NCI-H2029 (cell line): ENCODE measurements at regions not wholly inside any gene's neighbourhood (a gene's known extent, or its start where the extent isn't known, plus 50 kb on each side); places are given as distances from the start of the nearest gene placed in this dataset.
"Not testable (repeated sequence)": the region's sequence is repeated elsewhere in the genome, so short reads cannot be mapped to it uniquely, and the experiment has no call there.

Experiments used
- DNase-seq: peaks from one replicate; lab custom pipeline; 2025; lab: John Stamatoyannopoulos, UW

GRCh38 chr5:159593518-159594073 is 263.3 kb upstream of the IL12B start:
- no peak for DNase-seq

- not testable (repeated sequence) for DNase-seq
These were observed 265.3 kb upstream of the IL12B start for GRCh38 chr5:159595561-159595960.

- no peak for DNase-seq
These were observed 270.9 kb upstream of the IL12B start for GRCh38 chr5:159601216-159601615.

GRCh38 chr5:159602434-159602833 is 272.1 kb upstream of the IL12B start:
- no peak for DNase-seq

- DNase-seq = no peak
These were observed 275.3 kb upstream of the IL12B start for GRCh38 chr5:159605585-159605984.

GRCh38 chr5:159609359-159609758 is 279.1 kb upstream of the IL12B start:
- no peak for DNase-seq

GRCh38 chr5:159610966-159611579 is 280.8 kb upstream of the IL12B start:
- no peak for DNase-seq

GRCh38 chr5:159616952-159617351 is 286.7 kb upstream of the IL12B start:
- no peak for DNase-seq

GRCh38 chr5:159619826-159620225 is 289.5 kb upstream of the IL12B start:
- DNase-seq = no peak

GRCh38 chr5:159620853-159621540 is 290.7 kb upstream of the IL12B start:
- DNase-seq = no peak

- no peak for DNase-seq
These were observed 287.6 kb upstream of the ADRA1B start for GRCh38 chr5:159628703-159629102.

GRCh38 chr5:159629158-159629557 is 287.1 kb upstream of the ADRA1B start:
- no peak for DNase-seq

GRCh38 chr5:159630545-159630944 is 285.7 kb upstream of the ADRA1B start:
- no peak for DNase-seq

- no peak for DNase-seq
These were observed 285.3 kb upstream of the ADRA1B start for GRCh38 chr5:159631001-159631400.

- no peak for DNase-seq
These were observed 283.4 kb upstream of the ADRA1B start for GRCh38 chr5:159632866-159633265.

GRCh38 chr5:159638481-159638880 is 277.8 kb upstream of the ADRA1B start:
- DNase-seq = no peak

- no peak for DNase-seq
These were observed 277.2 kb upstream of the ADRA1B start for GRCh38 chr5:159638954-159639559.

- no peak for DNase-seq
These were observed 276.7 kb upstream of the ADRA1B start for GRCh38 chr5:159639590-159639989.

- no peak for DNase-seq
These were observed 275.8 kb upstream of the ADRA1B start for GRCh38 chr5:159640446-159640845.

GRCh38 chr5:159640921-159641320 is 275.4 kb upstream of the ADRA1B start:
- no peak for DNase-seq

GRCh38 chr5:159641371-159642039 is 274.8 kb upstream of the ADRA1B start:
- DNase-seq = no peak

- no peak for DNase-seq
These were observed 273.9 kb upstream of the ADRA1B start for GRCh38 chr5:159642379-159642778.

GRCh38 chr5:159644053-159644452 is 272.2 kb upstream of the ADRA1B start:
- DNase-seq = no peak
